Vagina (tissue), 2 donors: ENCODE measurements at regions not wholly inside any gene's neighbourhood (a gene's known extent, or its start where the extent isn't known, plus 50 kb on each side); places are given as distances from the start of the nearest gene placed in this dataset.

ENCODE experiments used
- CTCF ChIP-seq, 3 experiments: fragments of 450-650 bp in 2 of 3; fragments of 200-600 bp in 1 of 3; sonication (generic) in 1 of 3; IDR thresholded peaks; one replicate each; pipeline ENCODE4 v1.5.1; 2017 to 2019; ENCODE audit warnings: antibody characterized with exemption in 3 of 3, mild to moderate bottlenecking in 2 of 3, moderate library complexity in 2 of 3
- POLR2A ChIP-seq, 2 donors: fragments of 450-650 bp; IDR thresholded peaks; one replicate each; pipeline ENCODE4 v1.6.1; 2017; ENCODE audit warnings: antibody characterized with exemption in 2 of 2, mild to moderate bottlenecking in 2 of 2, moderate library complexity in 2 of 2
- POLR2AphosphoS5 ChIP-seq, 2 donors: sonication (generic); formaldehyde crosslinking; IDR thresholded peaks; one replicate each; pipeline ENCODE4 v1.9.0; 2017; ENCODE audit warnings: antibody characterized with exemption in 2 of 2, mild to moderate bottlenecking in 2 of 2, low read depth in 1 of 2; ENCODE audit not compliant: insufficient read depth in 1 of 2

- TF ChIP-seq CTCF (IDR thresholded peaks at IDR 0.05) (no peak), POLR2A (IDR thresholded peaks at IDR 0.05) (no peak), POLR2AphosphoS5 (IDR thresholded peaks at IDR 0.05; ENCODE audit: insufficient read depth in 1 of 2, low read depth in 1 of 2) (no peak)
Measured at GRCh38 chr2:226057365-226057764, 657.9 kb downstream of the NYAP2 start.
